Panc1 (cell line): ENCODE measurements at regions not wholly inside any gene's neighbourhood (a gene's known extent, or its start where the extent isn't known, plus 50 kb on each side); places are given as distances from the start of the nearest gene placed in this dataset.

Experiments used
- ATAC-seq: fragments of 200-7000 bp; cut with Tn5 transposase; 2 replicates; pipeline ENCODE4 v1.9.1; 2020; ENCODE audit warnings: mild to moderate bottlenecking, moderate library complexity
- BruUV-seq: library from RNA; stranded (reverse); fragments of 400-500 nt; replicated peaks from 2 replicates; lab custom pipeline; 2021; lab: Mats Ljungman, UMichigan
- CTCF ChIA-PET: fragments of 300-600 bp; sonication (Branson Sonifier 250); formaldehyde crosslinking; loops from one replicate; lab custom pipeline; 2022; ENCODE audit warnings: antibody characterized with exemption; lab: Charles Lee
- POLR2A ChIA-PET: fragments of 300-600 bp; sonication (Branson Sonifier 250); formaldehyde crosslinking; loops from one replicate; lab custom pipeline; 2022; ENCODE audit warnings: antibody characterized with exemption; lab: Charles Lee
- DNase-seq: peaks from one replicate; pipeline ENCODE4 v3.0.0-alpha.2; 2010; ENCODE audit warnings: low read depth, low spot score
- H3K27ac ChIP-seq: 2 replicates; pipeline ENCODE4 v1.5.1; 2011; ENCODE audit warnings: mild to moderate bottlenecking, low read length, inconsistent platforms
- H3K27me3 ChIP-seq: fragments of 200-500 bp; sonication (Bioruptor generic); 2 replicates; pipeline ENCODE4 v1.6.0; 2014; ENCODE audit warnings: low read length, inconsistent platforms; ENCODE audit not compliant: control insufficient read depth, insufficient read depth
- H3K36me3 ChIP-seq: fragments of 200-500 bp; sonication (Bioruptor generic); 2 replicates; pipeline ENCODE4 v1.5.1; 2014; ENCODE audit warnings: inconsistent platforms, mild to moderate bottlenecking, low read length, moderate library complexity; ENCODE audit not compliant: control insufficient read depth, insufficient read depth
- H3K4me1 ChIP-seq: 2 replicates; pipeline ENCODE4 v1.5.1; 2011; ENCODE audit warnings: inconsistent platforms, mild to moderate bottlenecking, low read length, moderate library complexity; ENCODE audit not compliant: control insufficient read depth, insufficient read depth
- H3K4me3 ChIP-seq, 2 experiments: 2 replicates each; pipeline ENCODE4 v1.5.1; 2011 to 2012; ENCODE audit warnings: low read depth in 2 of 2, low read length in 2 of 2, mild to moderate bottlenecking in 2 of 2, inconsistent platforms in 1 of 2, moderate library complexity in 1 of 2
- H3K9me3 ChIP-seq: fragments of 200-500 bp; sonication (Bioruptor generic); 2 replicates; pipeline ENCODE4 v1.5.1; 2014; ENCODE audit warnings: low read depth, mild to moderate bottlenecking, inconsistent platforms, low read length, moderate library complexity; ENCODE audit not compliant: control insufficient read depth, insufficient read depth
- CTCF ChIP-seq: fragments of 450-650 bp; IDR thresholded peaks from 2 replicates; pipeline ENCODE4 v1.5.1; 2017; ENCODE audit warnings: mild to moderate bottlenecking
- POLR2AphosphoS5 ChIP-seq: IDR thresholded peaks from 2 replicates; pipeline ENCODE4 v1.6.1; 2012; ENCODE audit warnings: mild to moderate bottlenecking, low read depth, low read length, moderate library complexity
- REST ChIP-seq, 2 experiments: IDR thresholded peaks; 2 replicates each; pipeline ENCODE4 v1.6.1; 2011 to 2012; ENCODE audit warnings: low read depth in 2 of 2, control low read depth in 1 of 2, low read length in 1 of 2, mild to moderate bottlenecking in 1 of 2, moderate library complexity in 1 of 2; ENCODE audit not compliant: insufficient read depth in 1 of 2
- SIN3A ChIP-seq: IDR thresholded peaks from 2 replicates; pipeline ENCODE4 v1.6.1; 2012; ENCODE audit warnings: low read depth, mild to moderate bottlenecking, low read length, moderate library complexity, borderline replicate concordance; ENCODE audit not compliant: insufficient read depth
- TCF7L2 ChIP-seq: IDR thresholded peaks from 2 replicates; pipeline ENCODE4 v1.6.1; 2011; ENCODE audit warnings: mild to moderate bottlenecking, low read depth, low read length, inconsistent platforms
- in situ Hi-C: cut with HindIII; loops from 2 replicates; pipeline ENCODE4 v1.10.0; 2016; ENCODE audit warnings: low sequenced_read_pairs, low pct_unique_long_range_greater_than_20kb
- intact Hi-C: fragments of 100-400 bp; cut with micrococcal nuclease; formaldehyde crosslinking; loops from one replicate; pipeline ENCODE4 v1.10.0; 2022; ENCODE audit not compliant: unreplicated experiment

- in situ Hi-C loops (no loop called here), intact Hi-C loops (no loop called here)
- TF ChIP-seq CTCF, result no peak
- TF ChIP-seq TCF7L2, result no peak
- no peak for TF ChIP-seq REST (IDR thresholded peaks at IDR 0.05; ENCODE audit: insufficient read depth in 1 of 2, low read depth in 2 of 2, low read length in 1 of 2)
- no peak for TF ChIP-seq POLR2AphosphoS5
- TF ChIP-seq SIN3A, result no peak
- H3K9me3 ChIP-seq, result 0 out of 2 replicates have a peak, but pooled peaks cover 3% of the 10 kb centered on the region
- no peak overlapping the region for H3K4me3 ChIP-seq
- ChIA-PET CTCF (no interaction called here), POLR2A (no interaction called here)
- H3K27ac ChIP-seq, result no peak overlapping the region
- no peak for ATAC-seq
- no peaks in the 10 kb centered on the region for H3K4me1 ChIP-seq
- no peaks in the 10 kb centered on the region for H3K36me3 ChIP-seq
- DNase-seq, result no peak
- BruUV-seq, result no TSS peak
- no peaks in the 10 kb centered on the region for H3K27me3 ChIP-seq
Measured at GRCh38 chr2:122927710-122928557, 1097.2 kb upstream of the CNTNAP5 start.

- intact Hi-C loops (no loop called here), in situ Hi-C loops (no loop called here)
- no peak overlapping the region for H3K4me3 ChIP-seq
- no peaks in the 10 kb centered on the region for H3K36me3 ChIP-seq
- no TSS peak for BruUV-seq
- DNase-seq (no peak), ATAC-seq (no peak)
- no peaks in the 10 kb centered on the region for H3K4me1 ChIP-seq
- no peaks in the 10 kb centered on the region for H3K27me3 ChIP-seq
- TF ChIP-seq POLR2AphosphoS5 (no peak), CTCF (no peak), TCF7L2 (no peak), SIN3A (no peak), REST (IDR thresholded peaks at IDR 0.05; ENCODE audit: insufficient read depth in 1 of 2, low read depth in 2 of 2, low read length in 1 of 2) (no peak)
- CTCF ChIA-PET, result no interaction called here
- POLR2A ChIA-PET, result no interaction called here
- H3K27ac ChIP-seq, result no peak overlapping the region
- 0 out of 2 replicates have a peak, but pooled peaks cover 3% of the 10 kb centered on the region for H3K9me3 ChIP-seq
Measured at GRCh38 chr2:122929347-122929746, 1095.7 kb upstream of the CNTNAP5 start.
